ENCODE measurements at regions not wholly inside any gene's neighbourhood (a gene's known extent, or its start where the extent isn't known, plus 50 kb on each side); places are given as distances from the start of the nearest gene placed in this dataset.

DNA sequence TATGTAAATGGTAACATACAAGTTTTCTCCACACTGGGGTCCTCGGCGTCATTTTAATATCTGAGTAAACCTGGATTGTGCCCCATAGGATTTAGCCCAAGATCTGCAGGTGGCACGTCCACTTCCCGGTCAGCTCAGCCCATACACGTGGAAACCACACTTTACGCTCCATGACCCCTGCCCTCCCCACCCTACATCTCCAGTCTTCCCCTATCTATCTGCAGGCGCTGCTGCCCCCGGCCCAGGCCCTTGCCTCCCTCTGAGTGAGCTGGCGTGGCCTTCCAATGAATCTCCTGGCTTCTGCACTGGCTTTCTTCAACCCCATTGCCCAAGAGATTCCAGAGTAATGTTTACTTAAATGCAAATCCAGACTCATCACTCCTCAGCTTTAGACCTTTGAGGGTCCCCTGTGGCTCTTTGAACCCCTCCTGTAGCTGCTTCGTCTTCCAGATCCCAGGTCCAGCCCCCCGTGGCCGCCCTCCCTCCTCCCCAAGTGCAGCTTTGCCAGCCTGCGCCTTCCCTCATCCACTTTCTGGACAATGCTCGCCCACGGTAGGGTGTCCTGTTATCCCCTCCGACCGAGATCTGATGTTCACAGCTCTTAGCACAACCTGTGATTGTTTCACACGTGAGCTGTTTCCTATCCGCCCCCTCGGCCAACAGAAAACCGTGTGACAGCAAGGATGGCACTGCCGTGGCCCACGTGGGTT lies 421.4 kb upstream of the SALL3 start:
- no peak for DNase-seq

- no peak for DNase-seq
Observed at GRCh38 chr18:78558948-78559347, 420.7 kb upstream of the SALL3 start.

DNA sequence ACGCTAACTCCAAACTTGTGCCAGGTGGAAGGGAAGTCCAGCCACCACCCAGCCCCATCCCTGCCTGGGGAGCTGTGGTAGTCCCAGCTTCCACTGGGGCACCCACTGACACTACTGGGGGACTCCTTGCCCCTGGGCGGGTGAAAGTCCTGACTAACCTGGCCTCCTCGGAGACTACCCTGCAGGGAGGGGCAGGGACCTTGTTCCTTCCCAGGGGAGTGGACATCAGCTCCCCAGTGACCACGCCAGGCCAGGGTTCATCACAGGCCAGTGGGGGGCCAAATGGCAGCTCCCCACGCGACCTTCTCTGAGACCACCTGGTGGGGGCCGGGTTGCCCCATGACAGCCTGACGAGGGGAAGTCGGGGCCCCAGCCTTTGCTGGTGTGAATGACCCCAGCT lies 420.0 kb upstream of the SALL3 start:
- DNase-seq, result no peak

GRCh38 chr18:78561757-78562510 lies 417.7 kb upstream of the SALL3 start:
- no peak for DNase-seq

- DNase-seq, result no peak
Observed at GRCh38 chr18:78562531-78562961, 417.1 kb upstream of the SALL3 start.

- DNase-seq, result no peak
Observed at GRCh38 chr18:78563110-78563509, 416.5 kb upstream of the SALL3 start.

DNA sequence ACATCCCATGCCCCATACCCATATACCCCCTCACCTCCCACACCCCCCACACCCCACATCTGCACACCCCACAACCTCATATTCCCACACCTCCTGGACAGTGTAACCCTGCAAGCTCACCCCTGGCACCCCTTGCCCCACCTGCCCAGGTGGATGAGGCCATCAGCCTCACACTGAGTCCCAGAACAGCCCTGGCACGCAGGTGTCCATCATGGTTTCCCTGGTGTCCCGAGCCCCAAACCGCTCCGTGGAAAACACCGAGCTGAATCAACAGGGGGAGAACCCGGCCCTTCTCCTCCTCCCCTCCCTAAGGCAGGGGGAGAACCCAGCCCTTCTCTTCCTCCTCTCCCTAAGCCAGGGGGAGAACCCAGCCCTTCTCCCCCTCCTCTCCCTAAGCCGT lies 415.6 kb upstream of the SALL3 start:
- DNase-seq, result no peak

GRCh38 chr18:78564518-78564917 lies 415.1 kb upstream of the SALL3 start:
- no peak for DNase-seq

DNA sequence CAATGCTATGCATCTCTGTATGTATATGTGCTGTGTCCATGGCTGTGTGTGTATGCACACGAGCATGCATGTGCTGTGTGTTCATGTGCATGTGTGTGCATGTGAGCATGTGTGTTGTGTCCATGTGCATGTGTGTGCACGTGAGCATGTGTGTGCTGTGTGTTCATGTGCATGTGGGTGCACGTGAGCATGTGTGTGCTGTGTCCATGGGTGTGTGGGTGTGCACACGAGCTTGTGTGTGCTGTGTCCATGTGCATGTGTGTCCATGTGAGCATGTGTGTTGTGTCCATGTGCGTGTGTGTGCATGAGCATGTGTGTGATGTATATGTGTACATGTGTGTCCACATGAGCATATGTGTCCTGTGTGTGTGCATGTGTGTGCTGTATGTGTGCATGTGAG lies 414.4 kb upstream of the SALL3 start:
- DNase-seq, result no peak

- DNase-seq, result no peak
Observed at GRCh38 chr18:78566065-78566464, 413.6 kb upstream of the SALL3 start.

DNA sequence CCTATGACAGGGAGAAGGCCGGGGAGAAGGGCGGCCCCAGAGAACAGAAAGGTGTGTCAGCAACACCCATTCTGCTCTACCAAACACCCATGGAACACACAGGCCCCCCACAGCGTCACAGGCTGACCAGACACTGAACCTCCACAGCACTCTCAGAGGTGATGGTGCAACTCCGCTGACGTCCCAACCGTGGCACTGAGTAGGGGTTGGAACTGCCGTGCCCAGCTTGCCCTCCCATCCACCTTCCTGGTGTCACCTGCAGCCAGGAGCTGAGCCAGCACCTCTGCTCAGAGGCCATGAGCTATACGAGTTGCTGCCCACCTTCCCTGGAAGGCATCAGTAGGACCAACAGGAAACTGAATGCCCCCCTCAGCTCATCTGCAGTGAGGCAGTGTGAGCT lies 412.9 kb upstream of the SALL3 start:
- no peak for DNase-seq

- no peak for DNase-seq
Observed at GRCh38 chr18:78571063-78571785, 408.4 kb upstream of the SALL3 start.

DNA sequence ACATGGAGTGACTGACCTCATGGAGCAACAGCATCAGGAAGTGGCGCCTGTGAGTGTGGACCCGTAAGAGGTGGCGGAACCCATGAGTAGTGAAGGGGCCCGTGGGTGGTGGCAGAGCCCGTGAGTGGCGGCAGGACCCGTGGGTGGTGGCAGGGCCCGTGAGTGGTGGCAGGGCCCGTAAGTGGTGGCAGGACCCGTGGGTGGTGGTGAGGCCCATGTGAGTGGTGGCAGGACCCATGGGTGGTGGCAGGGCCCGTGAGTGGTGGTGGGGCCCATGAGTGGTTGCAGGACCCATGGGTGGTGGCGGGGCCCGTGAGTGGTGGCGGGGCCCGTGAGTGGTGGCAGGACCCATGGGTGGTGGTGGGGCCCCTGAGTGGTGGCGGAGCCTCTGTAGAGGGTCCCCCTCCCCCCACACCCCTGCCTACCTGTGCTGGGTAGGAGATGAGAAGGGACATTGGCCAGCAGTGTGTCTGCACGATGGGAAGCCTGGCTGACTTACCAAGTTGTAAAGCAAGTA lies 407.7 kb upstream of the SALL3 start:
- no peak for DNase-seq

DNA sequence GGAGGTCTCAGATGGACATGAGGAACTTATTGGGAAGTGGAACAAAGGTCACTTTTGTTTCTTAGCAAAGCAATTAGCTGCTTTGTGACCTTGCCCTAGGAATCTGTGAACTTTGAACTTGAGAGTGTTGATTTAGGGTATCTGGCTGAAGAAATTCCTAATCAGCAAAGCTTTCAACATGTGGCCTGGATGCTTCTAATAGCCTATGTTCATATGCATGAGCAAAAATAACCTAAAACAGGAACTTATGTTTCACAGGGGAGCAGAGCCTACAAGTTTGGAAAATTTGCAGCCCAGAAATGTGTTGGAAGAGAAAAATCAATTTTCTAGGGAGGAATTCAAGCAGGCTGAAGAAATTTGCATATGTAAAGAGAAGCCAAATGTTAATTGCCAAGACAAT lies 405.8 kb upstream of the SALL3 start:
- no peak for DNase-seq

DNA sequence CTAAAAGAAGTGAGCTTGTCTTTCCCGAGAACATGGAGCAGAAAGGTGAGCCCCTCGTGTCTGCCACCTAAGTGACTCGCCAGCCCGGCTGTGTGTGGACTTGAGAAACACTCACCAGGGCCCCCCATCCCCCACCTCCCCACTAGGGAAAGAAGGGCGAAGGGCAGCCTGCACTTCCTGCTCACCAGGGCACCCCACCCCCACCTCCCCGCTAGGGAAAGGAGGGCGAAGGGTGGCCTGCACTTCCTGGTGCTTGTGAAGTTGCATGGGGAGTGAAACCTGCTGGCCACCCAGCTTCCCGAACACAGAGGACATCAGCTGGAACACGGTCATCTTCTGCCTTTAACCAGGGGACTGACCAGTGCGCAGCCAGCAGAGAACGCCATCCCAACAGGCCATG lies 402.7 kb upstream of the SALL3 start:
- no peak for DNase-seq

- no peak for DNase-seq
Observed at GRCh38 chr18:78579449-78579848, 400.2 kb upstream of the SALL3 start.

- no peak for DNase-seq
Observed at GRCh38 chr18:78579854-78580577, 399.6 kb upstream of the SALL3 start.

DNA sequence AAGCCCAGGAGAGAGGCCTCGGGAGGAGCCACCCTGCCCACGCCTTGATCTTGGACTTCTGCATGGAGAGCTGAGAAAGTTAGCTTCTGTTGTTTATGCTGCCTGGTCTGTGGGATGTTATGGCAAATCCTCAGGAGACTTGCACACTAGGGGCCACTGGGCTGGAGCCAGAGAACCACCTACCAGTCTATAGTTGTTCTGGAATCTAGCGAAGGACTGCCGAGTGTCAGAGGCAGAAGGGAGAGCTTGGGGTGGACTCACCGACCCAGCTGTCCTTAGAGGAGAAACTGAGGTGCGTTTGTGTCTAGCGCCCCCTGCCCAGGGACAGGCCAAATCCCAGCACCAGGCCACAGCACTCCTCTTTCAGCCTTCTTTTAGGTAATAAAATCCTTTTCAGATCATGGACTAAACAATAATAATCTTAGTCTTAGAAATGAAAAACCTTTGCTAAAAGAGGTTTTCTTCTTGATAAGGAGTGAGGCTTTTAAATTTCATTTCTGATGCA lies 398.7 kb upstream of the SALL3 start:
- no peak for DNase-seq

DNA sequence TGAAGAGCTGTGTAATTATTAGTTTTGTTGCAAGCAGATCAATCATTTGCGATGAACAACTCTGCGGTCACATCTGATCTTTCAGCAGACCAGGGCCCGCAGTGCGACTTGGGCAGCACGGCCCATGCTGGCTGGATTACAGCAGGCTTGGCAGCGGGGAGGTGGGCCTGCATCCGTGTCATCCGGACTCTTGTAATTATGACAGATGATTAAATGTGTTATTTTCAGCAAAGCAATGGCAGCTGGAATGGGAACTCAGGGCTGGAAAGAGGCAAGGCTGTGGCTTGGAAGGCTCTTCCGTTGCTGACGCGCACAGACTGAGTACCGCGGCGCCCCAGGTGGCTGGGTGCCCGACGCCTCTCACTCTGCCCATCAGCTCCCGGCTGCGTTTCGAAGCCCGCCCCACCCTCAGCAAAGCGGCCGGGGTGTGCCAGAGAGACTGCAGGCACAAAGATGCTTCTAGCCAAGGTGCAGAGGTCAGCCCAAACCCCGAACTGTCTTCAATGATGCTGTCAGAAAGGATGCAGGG lies 397.4 kb upstream of the SALL3 start:
- DNase-seq, result no peak

DNA sequence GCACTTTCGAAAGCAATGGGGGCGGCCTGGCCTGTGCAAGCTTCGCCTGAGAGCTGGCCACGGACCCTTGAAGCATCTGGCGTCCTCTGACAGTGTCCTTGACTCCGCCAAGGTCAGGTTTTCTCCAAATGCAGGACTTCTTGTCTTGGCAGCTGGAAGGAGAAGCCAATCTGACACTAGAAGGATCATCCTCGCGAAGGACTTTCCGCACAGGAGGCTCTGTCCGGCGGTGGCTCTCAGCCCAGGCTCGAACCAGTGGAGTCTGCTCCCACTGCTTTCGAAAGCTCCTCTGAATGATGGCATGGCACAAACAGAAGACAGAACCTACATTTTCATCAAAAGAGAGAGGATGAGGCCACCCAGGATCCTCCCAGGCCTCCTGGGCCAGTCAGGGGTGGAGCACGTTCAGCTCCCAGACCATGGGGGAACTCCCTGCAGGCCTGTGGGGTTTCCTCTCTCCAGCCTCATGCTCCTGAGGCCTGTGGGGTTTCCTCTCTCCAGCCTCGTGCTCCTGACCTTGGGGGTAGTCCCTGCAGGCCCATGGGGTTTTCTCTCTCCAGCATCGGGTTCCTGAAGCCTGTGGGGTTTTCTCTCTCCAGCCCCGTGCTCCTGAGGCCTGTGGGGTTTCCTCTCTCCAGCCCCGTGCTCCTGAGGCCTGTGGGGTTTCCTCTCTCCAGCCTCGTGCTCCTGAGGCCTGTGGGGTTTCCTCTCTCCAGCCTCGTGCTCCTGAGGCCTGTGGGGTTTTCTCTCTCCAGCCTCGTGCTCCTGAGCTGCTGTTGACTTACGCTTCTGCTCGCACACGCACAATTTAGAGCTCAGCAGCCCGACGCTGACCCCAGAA lies 396.5 kb upstream of the SALL3 start:
- no peak for DNase-seq

DNA sequence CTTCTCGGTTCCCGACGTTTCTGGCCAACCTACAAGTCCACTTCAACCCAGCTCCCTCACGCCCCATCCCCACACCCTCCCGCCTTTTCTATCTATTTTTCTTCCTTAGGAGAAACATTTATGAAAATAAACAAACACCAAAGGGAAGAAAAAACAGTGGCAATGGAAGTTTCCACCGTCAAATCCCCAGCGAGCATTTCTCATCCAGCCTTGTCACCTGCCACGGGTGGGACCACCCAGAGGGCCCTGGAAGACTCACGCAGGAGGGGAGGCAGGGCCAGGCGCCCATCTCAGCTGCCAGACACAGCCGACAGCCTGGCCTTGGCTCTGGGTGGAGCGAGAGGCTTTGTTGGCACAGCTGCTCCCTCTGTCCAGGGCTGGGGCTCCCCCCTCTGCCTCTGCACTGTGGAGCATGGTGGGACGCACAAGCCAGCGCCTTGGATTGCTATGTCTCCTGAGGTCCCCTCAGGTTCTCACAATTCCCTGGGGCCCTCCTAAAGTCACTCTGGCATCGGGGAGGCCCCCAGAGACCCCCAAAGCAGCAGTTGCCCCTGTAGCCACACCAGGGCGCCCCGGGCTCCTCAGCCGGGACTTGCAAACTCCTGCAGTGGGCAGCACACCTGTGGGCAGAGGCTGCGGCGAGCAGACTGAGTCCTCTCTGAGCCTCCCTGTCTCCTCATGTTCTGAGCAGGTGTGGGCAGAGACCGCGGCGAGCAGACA lies 395.7 kb upstream of the SALL3 start:
- DNase-seq, result no peak
